Stimulated activated CD4-positive, alpha-beta T cell treated with anti-CD3 and anti-CD28 coated beads, Interleukin-2, amount 100 ng/mL, for 48 hours (primary cell): ENCODE measurements at regions not wholly inside any gene's neighbourhood (a gene's known extent, or its start where the extent isn't known, plus 50 kb on each side); places are given as distances from the start of the nearest gene placed in this dataset.
A peak's percentile ranks its signal among the peaks of the same experiment; 100 is the strongest.

ENCODE experiments used
- DNase-seq, 2 donors: peaks; one replicate each; pipeline ENCODE4 v3.0.0-alpha.2; 2020

GRCh38 chr10:129325893-129326292, 141.1 kb upstream of the MGMT start:
- no peak for DNase-seq

- DNase-seq = no peak
Measured at GRCh38 chr10:129328546-129328945, 138.5 kb upstream of the MGMT start.

- DNase-seq = no peak
Measured at GRCh38 chr10:129329385-129330055, 137.5 kb upstream of the MGMT start.

GRCh38 chr10:129330211-129330610, 136.8 kb upstream of the MGMT start:
- DNase-seq = no peak

GRCh38 chr10:129331207-129331838, 135.7 kb upstream of the MGMT start:
- no peak for DNase-seq

- no peak for DNase-seq
Measured at GRCh38 chr10:129331839-129332220, 135.2 kb upstream of the MGMT start.

GRCh38 chr10:129332476-129332875, 134.6 kb upstream of the MGMT start:
- DNase-seq = peak in 1 of 2 donors; percentile 2

GRCh38 chr10:129333706-129334105, 133.3 kb upstream of the MGMT start:
- DNase-seq = no peak

GRCh38 chr10:129334266-129334665, 132.8 kb upstream of the MGMT start:
- DNase-seq = no peak

- no peak for DNase-seq
Measured at GRCh38 chr10:129335396-129335795, 131.6 kb upstream of the MGMT start.

- no peak for DNase-seq
Measured at GRCh38 chr10:129335942-129336341, 131.1 kb upstream of the MGMT start.

- DNase-seq = no peak
Measured at GRCh38 chr10:129339191-129339590, 127.8 kb upstream of the MGMT start.

- no peak for DNase-seq
Measured at GRCh38 chr10:129339841-129340240, 127.2 kb upstream of the MGMT start.

GRCh38 chr10:129341087-129341486, 126.0 kb upstream of the MGMT start:
- no peak for DNase-seq

GRCh38 chr10:129342385-129342784, 124.7 kb upstream of the MGMT start:
- DNase-seq = no peak

- no peak for DNase-seq
Measured at GRCh38 chr10:129343141-129343540, 123.9 kb upstream of the MGMT start.

- no peak for DNase-seq
Measured at GRCh38 chr10:129344103-129344502, 122.9 kb upstream of the MGMT start.

GRCh38 chr10:129344731-129345355, 122.2 kb upstream of the MGMT start:
- DNase-seq = no peak

GRCh38 chr10:129345763-129346162, 121.3 kb upstream of the MGMT start:
- DNase-seq = no peak

- DNase-seq = no peak
Measured at GRCh38 chr10:129350690-129351089, 116.4 kb upstream of the MGMT start.

GRCh38 chr10:129353101-129353500, 113.9 kb upstream of the MGMT start:
- DNase-seq = no peak

- no peak for DNase-seq
Measured at GRCh38 chr10:129360046-129360445, 107.0 kb upstream of the MGMT start.

- DNase-seq = no peak
Measured at GRCh38 chr10:129361676-129362376, 105.2 kb upstream of the MGMT start.

GRCh38 chr10:129364949-129365348, 102.1 kb upstream of the MGMT start:
- DNase-seq = no peak
